IMR-90 (cell line): ENCODE measurements at regions not wholly inside any gene's neighbourhood (a gene's known extent, or its start where the extent isn't known, plus 50 kb on each side); places are given as distances from the start of the nearest gene placed in this dataset.

Source experiments
- ATAC-seq: fragments of 200-7000 bp; cut with Tn5 transposase; 2 replicates; pipeline ENCODE4 v1.9.1; 2020; ENCODE audit warnings: low read depth, mild to moderate bottlenecking, moderate library complexity
- BruUV-seq: library from RNA; stranded (reverse); fragments of 400-500 nt; replicated peaks from 2 replicates; lab custom pipeline; 2021; lab: Mats Ljungman, UMichigan
- CTCF ChIA-PET: fragments of 300-600 bp; formaldehyde crosslinking; extraction: SDS; loops from one replicate; lab custom pipeline; 2021; ENCODE audit warnings: antibody characterized with exemption; lab: Yijun Ruan, JAX
- POLR2A ChIA-PET: fragments of 300-600 bp; sonication (Branson Sonifier 250); formaldehyde crosslinking; loops from one replicate; lab custom pipeline; 2022; ENCODE audit warnings: antibody characterized with exemption; ENCODE audit not compliant: unreplicated experiment; lab: Charles Lee
- DNase-seq: peaks from one replicate; pipeline ENCODE4 v3.0.0; 2013
- H2AFZ ChIP-seq: replicated peaks from 2 replicates; pipeline ENCODE3; 2013; ENCODE audit warnings: low read length, mild to moderate bottlenecking; ENCODE audit not compliant: poor library complexity
- H2AK5ac ChIP-seq: 2 replicates; pipeline ENCODE4 v1.6.1; 2013; ENCODE audit warnings: low read depth, low read length, inconsistent platforms
- H2AK9ac ChIP-seq: replicated peaks from 2 replicates; pipeline ENCODE3; 2013; ENCODE audit warnings: mild to moderate bottlenecking, low read depth, low read length, moderate library complexity; ENCODE audit not compliant: poor library complexity
- H2BK120ac ChIP-seq: 2 replicates; pipeline ENCODE4 v1.6.1; 2013; ENCODE audit warnings: low read depth, low read length, inconsistent platforms
- H2BK15ac ChIP-seq: 3 replicates; pipeline ENCODE4 v1.6.1; 2013; ENCODE audit warnings: low read depth, low read length, inconsistent platforms
- H2BK20ac ChIP-seq: 2 replicates; pipeline ENCODE4 v1.6.1; 2013; ENCODE audit warnings: low read depth, mild to moderate bottlenecking, inconsistent platforms, low read length, moderate library complexity
- H2BK5ac ChIP-seq: 2 replicates; pipeline ENCODE4 v1.6.1; 2013; ENCODE audit warnings: mild to moderate bottlenecking, low read depth, low read length, inconsistent platforms; ENCODE audit not compliant: poor library complexity, severe bottlenecking
- H3K14ac ChIP-seq: replicated peaks from 2 replicates; pipeline ENCODE4 v1.6.1; 2013; ENCODE audit warnings: low read depth, low read length, inconsistent platforms
- H3K18ac ChIP-seq: 2 replicates; pipeline ENCODE4 v1.6.1; 2013; ENCODE audit warnings: low read depth, low read length, control low read depth
- H3K23ac ChIP-seq: 2 replicates; pipeline ENCODE4 v1.6.1; 2013; ENCODE audit warnings: low read depth, low read length, inconsistent platforms
- H3K27ac ChIP-seq: 2 replicates; pipeline ENCODE4 v1.5.1; 2013; ENCODE audit warnings: mild to moderate bottlenecking, control low read depth, low read length; ENCODE audit not compliant: insufficient read depth
- H3K27me3 ChIP-seq: 2 replicates; pipeline ENCODE4 v1.6.1; 2013; ENCODE audit warnings: low read length; ENCODE audit not compliant: control insufficient read depth, insufficient read depth
- H3K36me3 ChIP-seq: 2 replicates; pipeline ENCODE4 v1.6.1; 2013; ENCODE audit warnings: low read length, mixed read lengths; ENCODE audit not compliant: control insufficient read depth, insufficient read depth
- H3K4ac ChIP-seq: 2 replicates; pipeline ENCODE4 v1.6.1; 2013; ENCODE audit warnings: low read depth, low read length, inconsistent platforms
- H3K4me1 ChIP-seq: 2 replicates; pipeline ENCODE4 v1.6.1; 2013; ENCODE audit warnings: low read length, mixed read lengths; ENCODE audit not compliant: control insufficient read depth, insufficient read depth
- H3K4me2 ChIP-seq: 2 replicates; pipeline ENCODE4 v1.6.1; 2013; ENCODE audit warnings: low read depth, mild to moderate bottlenecking, control low read depth, low read length, moderate library complexity
- H3K4me3 ChIP-seq: 2 replicates; pipeline ENCODE4 v1.5.1; 2013; ENCODE audit warnings: low read depth, mild to moderate bottlenecking, control low read depth, low read length, moderate library complexity; ENCODE audit not compliant: insufficient read depth
- H3K56ac ChIP-seq: 2 replicates; pipeline ENCODE4 v1.6.1; 2013; ENCODE audit warnings: low read length, inconsistent platforms; ENCODE audit not compliant: insufficient read depth; ENCODE audit errors: extremely low read depth
- H3K79me1 ChIP-seq, 2 experiments: 2 replicates each; pipeline ENCODE4 v1.6.1; 2013; ENCODE audit warnings: low read length in 2 of 2, inconsistent platforms in 1 of 2, low read depth in 1 of 2
- H3K9ac ChIP-seq: 2 replicates; pipeline ENCODE4 v1.6.1; 2013; ENCODE audit warnings: low read depth, low read length, control low read depth
- H3K9me1 ChIP-seq: 2 replicates; pipeline ENCODE4 v1.6.1; 2013; ENCODE audit warnings: low read length, inconsistent platforms; ENCODE audit not compliant: insufficient read depth
- H3K9me3 ChIP-seq: 2 replicates; pipeline ENCODE4 v1.6.1; 2013; ENCODE audit warnings: low read length; ENCODE audit not compliant: control insufficient read depth, insufficient read depth
- H4K20me1 ChIP-seq: 2 replicates; pipeline ENCODE4 v1.6.1; 2013; ENCODE audit warnings: low read length, inconsistent platforms; ENCODE audit not compliant: insufficient read depth
- H4K5ac ChIP-seq: 2 replicates; pipeline ENCODE4 v1.6.1; 2013; ENCODE audit warnings: mild to moderate bottlenecking, low read depth, low read length, control low read depth
- H4K8ac ChIP-seq, 2 experiments: 2 replicates each; pipeline ENCODE4 v1.6.1; 2013; ENCODE audit warnings: low read depth in 2 of 2, low read length in 2 of 2, control low read depth in 1 of 2, inconsistent platforms in 1 of 2
- H4K91ac ChIP-seq: 2 replicates; pipeline ENCODE4 v1.6.1; 2013; ENCODE audit warnings: low read depth, low read length, inconsistent platforms; ENCODE audit not compliant: insufficient read depth
- BHLHE40 ChIP-seq: fragments of 150-350 bp; IDR thresholded peaks from 2 replicates; pipeline ENCODE4 v1.6.1; 2016; ENCODE audit warnings: mild to moderate bottlenecking, low read depth, low read length
- CEBPB ChIP-seq: IDR thresholded peaks from 2 replicates; pipeline ENCODE4 v1.6.1; 2012; ENCODE audit warnings: low read depth, low read length, improper control_type of control experiment
- CHD1 ChIP-seq: IDR thresholded peaks from 2 replicates; pipeline ENCODE4 v1.6.1; 2012; ENCODE audit warnings: low read depth, low read length, improper control_type of control experiment
- MAZ ChIP-seq: IDR thresholded peaks from 2 replicates; pipeline ENCODE4 v1.6.1; 2012; ENCODE audit warnings: low read depth, mild to moderate bottlenecking, low read length, improper control_type of control experiment, moderate library complexity, borderline replicate concordance
- MXI1 ChIP-seq: IDR thresholded peaks from 2 replicates; pipeline ENCODE4 v1.6.1; 2012; ENCODE audit warnings: low read depth, mild to moderate bottlenecking, low read length, moderate library complexity, borderline replicate concordance
- POLR2A ChIP-seq: IDR thresholded peaks from 2 replicates; pipeline ENCODE4 v1.6.1; 2012; ENCODE audit warnings: mild to moderate bottlenecking, low read depth, low read length
- RAD21 ChIP-seq: IDR thresholded peaks from 2 replicates; pipeline ENCODE4 v1.6.1; 2012; ENCODE audit warnings: low read length, improper control_type of control experiment
- RCOR1 ChIP-seq: IDR thresholded peaks from 2 replicates; pipeline ENCODE4 v1.6.1; 2012; ENCODE audit warnings: mild to moderate bottlenecking, low read length, improper control_type of control experiment; ENCODE audit not compliant: insufficient replicate concordance
- RFX5 ChIP-seq: IDR thresholded peaks from 2 replicates; pipeline ENCODE4 v1.8.0; 2012; ENCODE audit warnings: low read depth, mild to moderate bottlenecking, low read length, moderate library complexity
- SMC3 ChIP-seq: fragments of 150-350 bp; IDR thresholded peaks from 2 replicates; pipeline ENCODE4 v1.6.1; 2016; ENCODE audit warnings: low read depth, mild to moderate bottlenecking, antibody characterized with exemption, low read length, moderate library complexity
- WGBS, 2 experiments: methylation state at CpG; one replicate each; pipeline versions ENCODE4 v1.1.5 to v1.1.7; 2013; ENCODE audit warnings: missing lambda C conversion rate in 2 of 2; ENCODE audit not compliant: insufficient read length in 1 of 2; ENCODE audit errors: extremely low coverage in 2 of 2; 5-methylcytosine and 5-hydroxymethylcytosine counted together
- dilution Hi-C: fragments of 300-500 bp; cut with HindIII; formaldehyde crosslinking; loops from one replicate; pipeline ENCODE4 v1.14.3; 2018; ENCODE audit warnings: low sequenced_read_pairs; ENCODE audit not compliant: unreplicated experiment
- in situ Hi-C: fragments of 300-500 bp; cut with MboI; formaldehyde crosslinking; loops from 3 replicates; pipeline ENCODE4 v1.14.3; 2019; ENCODE audit warnings: low sequenced_read_pairs, inconsistent platforms, mixed read lengths
- intact Hi-C: fragments of 100-400 bp; cut with micrococcal nuclease; formaldehyde crosslinking; loops from 2 replicates; pipeline ENCODE4 v1.10.0; 2022
- TF ChIP-seq, protein P1 (sequence below): fragments of 150-350 bp; IDR thresholded peaks from 2 replicates; pipeline ENCODE4 v1.6.1; 2017; ENCODE audit warnings: mild to moderate bottlenecking, antibody characterized with exemption, low read length, low read depth
- TF ChIP-seq, protein P2 (sequence below): conservative IDR thresholded peaks from 2 replicates; pipeline ENCODE4 v1.5.1; 2012; ENCODE audit warnings: mild to moderate bottlenecking, low read depth, low read length, improper control_type of control experiment
- TF ChIP-seq, protein P3 (sequence below): fragments of 150-350 bp; IDR thresholded peaks from 2 replicates; pipeline ENCODE4 v1.6.1; 2016; ENCODE audit warnings: low read depth, mild to moderate bottlenecking, low read length, moderate library complexity, borderline replicate concordance

DNA sequence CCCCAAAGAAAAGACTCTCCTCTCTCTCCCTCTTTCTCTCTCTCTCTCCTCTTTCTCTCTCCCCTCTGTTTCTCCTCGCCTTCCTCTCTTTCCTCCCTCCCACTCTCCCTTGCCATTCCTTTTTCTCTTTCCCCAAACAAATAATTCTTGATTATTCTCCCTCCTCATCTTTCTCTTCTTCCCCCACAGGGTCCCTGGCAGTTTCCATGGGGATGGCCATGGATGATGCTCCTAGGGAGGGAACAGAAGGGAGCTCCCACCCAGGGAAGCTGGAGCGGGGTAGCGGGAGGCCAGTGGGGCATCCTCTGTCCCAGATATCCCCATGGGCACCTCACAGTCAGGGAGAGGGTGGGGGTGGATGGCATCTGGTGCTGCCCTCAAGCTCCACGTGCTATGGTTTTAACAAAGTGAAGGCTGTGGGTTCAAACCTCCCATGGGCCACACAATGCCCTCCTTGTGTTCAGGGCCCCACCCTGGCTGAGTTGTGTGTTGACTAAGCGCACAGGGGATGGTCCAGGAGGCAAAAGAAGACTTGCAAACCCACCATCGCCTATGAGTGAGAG is 266.4 kb downstream of the BUD13 start:
- H3K14ac ChIP-seq, result no peak overlapping the region
- no peak overlapping the region for H2BK20ac ChIP-seq
- no peak overlapping the region for H2BK5ac ChIP-seq
- no peak overlapping the region for H3K4me3 ChIP-seq
- no peak overlapping the region for H3K27ac ChIP-seq
- H2BK15ac ChIP-seq, result no peak overlapping the region
- no peak overlapping the region for H2AFZ ChIP-seq
- H3K36me3 ChIP-seq, result no peaks in the 10 kb centered on the region
- no peaks in the 10 kb centered on the region for H4K20me1 ChIP-seq
- POLR2A ChIA-PET, result no interaction called here
- dilution Hi-C loops (no loop called here), intact Hi-C loops (no loop called here), in situ Hi-C loops (no loop called here)
- no peak overlapping the region for H3K4ac ChIP-seq
- H2AK9ac ChIP-seq, result no peak overlapping the region
- H3K79me1 ChIP-seq, result no peaks in the 10 kb centered on the region
- H4K5ac ChIP-seq, result no peak overlapping the region
- H3K9ac ChIP-seq, result no peak overlapping the region
- CTCF ChIA-PET, result interaction anchor here (0.6 kb wide), 1 partner anchor 1153 kb away, joined by 3 read pairs; no protein-coding TSS in a partner anchor
- TF ChIP-seq, protein P1, sequence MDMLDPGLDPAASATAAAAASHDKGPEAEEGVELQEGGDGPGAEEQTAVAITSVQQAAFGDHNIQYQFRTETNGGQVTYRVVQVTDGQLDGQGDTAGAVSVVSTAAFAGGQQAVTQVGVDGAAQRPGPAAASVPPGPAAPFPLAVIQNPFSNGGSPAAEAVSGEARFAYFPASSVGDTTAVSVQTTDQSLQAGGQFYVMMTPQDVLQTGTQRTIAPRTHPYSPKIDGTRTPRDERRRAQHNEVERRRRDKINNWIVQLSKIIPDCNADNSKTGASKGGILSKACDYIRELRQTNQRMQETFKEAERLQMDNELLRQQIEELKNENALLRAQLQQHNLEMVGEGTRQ, result no peak
- no peak for TF ChIP-seq MAZ
- TF ChIP-seq POLR2A, result no peak
- no peak for TF ChIP-seq CHD1
- no peak for TF ChIP-seq BHLHE40
- TF ChIP-seq, protein P2, sequence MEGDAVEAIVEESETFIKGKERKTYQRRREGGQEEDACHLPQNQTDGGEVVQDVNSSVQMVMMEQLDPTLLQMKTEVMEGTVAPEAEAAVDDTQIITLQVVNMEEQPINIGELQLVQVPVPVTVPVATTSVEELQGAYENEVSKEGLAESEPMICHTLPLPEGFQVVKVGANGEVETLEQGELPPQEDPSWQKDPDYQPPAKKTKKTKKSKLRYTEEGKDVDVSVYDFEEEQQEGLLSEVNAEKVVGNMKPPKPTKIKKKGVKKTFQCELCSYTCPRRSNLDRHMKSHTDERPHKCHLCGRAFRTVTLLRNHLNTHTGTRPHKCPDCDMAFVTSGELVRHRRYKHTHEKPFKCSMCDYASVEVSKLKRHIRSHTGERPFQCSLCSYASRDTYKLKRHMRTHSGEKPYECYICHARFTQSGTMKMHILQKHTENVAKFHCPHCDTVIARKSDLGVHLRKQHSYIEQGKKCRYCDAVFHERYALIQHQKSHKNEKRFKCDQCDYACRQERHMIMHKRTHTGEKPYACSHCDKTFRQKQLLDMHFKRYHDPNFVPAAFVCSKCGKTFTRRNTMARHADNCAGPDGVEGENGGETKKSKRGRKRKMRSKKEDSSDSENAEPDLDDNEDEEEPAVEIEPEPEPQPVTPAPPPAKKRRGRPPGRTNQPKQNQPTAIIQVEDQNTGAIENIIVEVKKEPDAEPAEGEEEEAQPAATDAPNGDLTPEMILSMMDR, result no peak
- TF ChIP-seq RAD21, result no peak
- no peak for TF ChIP-seq CEBPB
- TF ChIP-seq MXI1, result no peak
- TF ChIP-seq RFX5, result no peak
- no peak for TF ChIP-seq RCOR1
- no peak for TF ChIP-seq SMC3
- TF ChIP-seq, protein P3, sequence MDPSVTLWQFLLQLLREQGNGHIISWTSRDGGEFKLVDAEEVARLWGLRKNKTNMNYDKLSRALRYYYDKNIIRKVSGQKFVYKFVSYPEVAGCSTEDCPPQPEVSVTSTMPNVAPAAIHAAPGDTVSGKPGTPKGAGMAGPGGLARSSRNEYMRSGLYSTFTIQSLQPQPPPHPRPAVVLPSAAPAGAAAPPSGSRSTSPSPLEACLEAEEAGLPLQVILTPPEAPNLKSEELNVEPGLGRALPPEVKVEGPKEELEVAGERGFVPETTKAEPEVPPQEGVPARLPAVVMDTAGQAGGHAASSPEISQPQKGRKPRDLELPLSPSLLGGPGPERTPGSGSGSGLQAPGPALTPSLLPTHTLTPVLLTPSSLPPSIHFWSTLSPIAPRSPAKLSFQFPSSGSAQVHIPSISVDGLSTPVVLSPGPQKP, result no peak
- H3K4me1 ChIP-seq, result no peaks in the 10 kb centered on the region
- no peak overlapping the region for H4K8ac ChIP-seq
- no peak overlapping the region for H3K4me2 ChIP-seq
- no peak overlapping the region for H2AK5ac ChIP-seq
- no peak overlapping the region for H3K56ac ChIP-seq
- H3K27me3 ChIP-seq, result peaks cover 21% of the 10 kb centered on the region
- H3K9me1 ChIP-seq, result no peaks in the 10 kb centered on the region
- WGBS, 2 experiments, result 20% methylated on average over 1 of the region's 6 CpGs; no CpG with 5 or more reads in 1 of the 2 experiments
- ATAC-seq, result no peak
- DNase-seq, result no peak
- no peak overlapping the region for H2BK120ac ChIP-seq
- H3K18ac ChIP-seq, result no peak overlapping the region
- H3K23ac ChIP-seq, result no peak overlapping the region
- no peak overlapping the region for H4K91ac ChIP-seq
- BruUV-seq, result no TSS peak
- no peaks in the 10 kb centered on the region for H3K9me3 ChIP-seq
